HG02970 (cell line): ENCODE measurements at regions not wholly inside any gene's neighbourhood (a gene's known extent, or its start where the extent isn't known, plus 50 kb on each side); places are given as distances from the start of the nearest gene placed in this dataset.

Experiments used
- ATAC-seq: cut with Tn5 transposase; IDR thresholded peaks from one replicate; pipeline ENCODE4 v1.9.1; 2021; ENCODE audit warnings: mild to moderate bottlenecking, moderate library complexity, moderate number of reproducible peaks; ENCODE audit not compliant: unreplicated experiment, low FRiP score

DNA sequence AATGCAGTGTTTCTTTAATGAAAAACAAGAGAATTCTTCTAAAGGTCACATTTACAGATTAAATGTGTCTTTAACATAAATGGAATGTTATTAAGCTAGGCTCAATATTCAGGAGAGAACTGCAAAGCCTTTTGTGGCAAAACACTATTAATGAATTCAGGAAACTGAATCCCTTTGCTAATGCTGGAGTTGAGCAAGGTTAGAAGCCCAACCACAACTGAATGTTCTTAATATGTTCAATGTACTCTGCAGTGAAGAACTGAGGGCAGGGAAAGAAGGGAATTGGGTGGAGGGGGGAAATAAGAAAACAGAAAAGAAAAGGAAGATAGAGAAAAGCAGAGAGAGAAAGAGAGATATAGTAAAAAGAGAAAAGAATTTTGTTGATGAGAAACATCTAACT lies 276.7 kb upstream of the TMEM161B start:
- ATAC-seq = no peak

DNA sequence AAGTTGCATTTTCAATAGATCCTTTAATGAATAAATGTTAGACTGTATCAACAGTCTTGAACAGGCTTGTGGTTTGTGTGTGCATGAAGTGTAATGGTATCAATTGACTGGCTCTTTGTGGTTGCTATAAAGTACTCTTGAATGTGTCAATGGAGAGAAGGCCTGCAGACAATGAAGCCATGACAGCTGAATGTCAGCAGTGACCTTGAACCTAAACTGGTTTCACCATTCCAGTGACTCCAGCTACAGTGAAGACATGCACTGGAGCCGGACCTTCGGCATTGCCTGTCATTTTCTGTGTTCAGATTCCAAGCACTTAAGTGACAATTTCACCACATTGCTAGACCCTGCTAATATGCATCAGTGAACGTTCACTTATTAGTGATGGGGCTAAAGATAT lies 276.0 kb upstream of the TMEM161B start:
- no peak for ATAC-seq

- ATAC-seq = no peak
Measured at GRCh38 chr5:88544136-88544645, 275.5 kb upstream of the TMEM161B start.

GRCh38 chr5:88542786-88543185 lies 274.1 kb upstream of the TMEM161B start:
- no peak for ATAC-seq

DNA sequence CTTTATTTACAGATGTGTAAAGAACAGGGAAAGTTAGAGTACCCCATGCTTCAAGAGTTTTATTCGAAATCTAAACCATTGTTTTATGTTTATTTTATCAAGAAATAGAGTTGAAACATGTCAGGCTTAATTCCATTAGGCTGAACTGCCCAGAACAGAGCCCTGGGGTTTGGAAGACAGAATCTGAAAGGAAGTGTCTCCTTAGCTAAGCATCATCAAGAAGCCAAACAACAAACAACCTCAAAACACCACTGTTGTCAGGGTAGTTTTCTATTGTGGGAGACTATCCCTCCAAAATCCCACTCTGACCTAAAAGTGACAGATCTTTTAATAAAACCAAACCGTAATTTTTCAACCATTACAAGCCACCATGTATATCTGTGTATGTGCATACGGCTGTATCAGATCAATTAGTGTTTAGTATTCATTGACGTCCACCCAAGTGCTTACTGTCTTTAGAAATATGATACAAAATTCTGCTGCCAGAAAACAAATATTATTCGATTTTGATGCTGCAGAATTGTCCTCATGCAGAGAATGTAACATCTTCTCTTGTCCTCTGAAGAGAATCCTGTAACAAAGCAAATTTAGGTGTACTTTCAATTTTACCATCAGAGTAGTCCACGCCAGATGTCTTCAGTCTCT lies 271.9 kb upstream of the TMEM161B start:
- ATAC-seq = no peak

DNA sequence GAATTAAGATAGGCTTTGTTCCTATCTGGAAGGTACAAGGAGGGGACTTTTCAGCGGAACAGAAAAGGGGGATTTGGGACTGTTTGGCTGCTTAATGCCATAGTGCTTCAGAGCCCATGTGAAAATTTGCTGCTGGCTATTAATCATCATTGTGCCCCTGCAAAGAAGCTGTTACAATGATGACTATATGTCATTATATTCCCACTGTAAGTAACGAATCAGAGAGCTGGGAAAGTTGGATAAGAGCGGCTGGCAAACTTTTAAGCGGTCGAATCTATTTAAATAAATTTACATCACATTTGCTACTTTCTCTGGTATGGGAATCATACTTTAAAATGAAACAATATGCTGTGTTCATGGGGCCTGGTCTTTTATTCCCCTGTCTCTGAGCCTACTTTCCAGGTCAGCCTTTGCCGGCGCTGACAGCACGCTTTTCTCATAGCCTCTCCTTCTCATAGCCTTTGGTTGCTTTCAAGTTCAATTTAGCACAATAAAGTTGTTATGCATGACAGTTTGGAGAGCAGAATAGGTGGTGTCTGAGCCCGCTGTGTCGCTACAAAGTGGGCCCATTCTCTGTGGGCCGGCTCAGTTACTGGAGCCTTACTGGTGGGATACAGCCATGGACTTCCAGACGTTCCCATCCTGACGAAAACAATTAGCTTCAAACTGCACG lies 271.2 kb upstream of the TMEM161B start:
- no peak for ATAC-seq

DNA sequence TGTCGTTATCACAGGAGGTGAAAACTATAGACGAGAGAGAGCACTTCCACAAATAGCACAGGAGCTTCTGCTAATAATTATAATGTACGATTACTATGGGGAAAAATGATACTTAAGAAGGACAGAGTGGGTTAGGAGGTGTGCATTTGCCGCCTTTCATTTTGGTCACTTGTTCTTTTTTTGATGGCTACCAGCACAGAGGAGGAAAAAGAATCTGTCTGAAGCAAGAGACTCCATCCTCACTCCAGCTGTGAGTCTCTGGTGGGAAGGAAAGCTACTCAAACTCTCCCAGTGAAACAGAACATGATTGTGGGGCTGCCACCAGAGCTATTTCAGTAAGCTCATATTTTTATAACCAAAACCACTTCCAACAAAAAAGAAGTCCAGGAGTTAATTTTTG lies 270.4 kb upstream of the TMEM161B start:
- ATAC-seq = no peak

GRCh38 chr5:88536146-88536545 lies 267.5 kb upstream of the TMEM161B start:
- ATAC-seq = no peak

DNA sequence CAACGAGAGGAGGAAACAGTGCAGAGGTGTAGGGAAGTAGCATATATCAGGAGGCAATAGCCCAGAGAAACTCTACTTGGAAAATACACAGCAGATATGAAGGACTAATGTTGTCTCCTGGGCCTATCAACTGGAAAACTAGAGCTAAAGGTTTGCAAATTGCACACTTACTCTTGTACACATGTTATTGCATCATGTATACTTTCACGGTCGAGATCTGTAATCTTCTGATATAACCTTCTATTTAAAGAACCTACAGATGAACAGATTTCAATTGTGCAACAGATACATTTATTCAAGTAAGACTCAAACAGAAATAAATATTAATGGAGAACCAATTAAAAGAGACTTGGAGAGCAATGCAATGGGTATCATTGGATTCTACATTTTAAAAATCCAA lies 256.3 kb upstream of the TMEM161B start:
- ATAC-seq = no peak

DNA sequence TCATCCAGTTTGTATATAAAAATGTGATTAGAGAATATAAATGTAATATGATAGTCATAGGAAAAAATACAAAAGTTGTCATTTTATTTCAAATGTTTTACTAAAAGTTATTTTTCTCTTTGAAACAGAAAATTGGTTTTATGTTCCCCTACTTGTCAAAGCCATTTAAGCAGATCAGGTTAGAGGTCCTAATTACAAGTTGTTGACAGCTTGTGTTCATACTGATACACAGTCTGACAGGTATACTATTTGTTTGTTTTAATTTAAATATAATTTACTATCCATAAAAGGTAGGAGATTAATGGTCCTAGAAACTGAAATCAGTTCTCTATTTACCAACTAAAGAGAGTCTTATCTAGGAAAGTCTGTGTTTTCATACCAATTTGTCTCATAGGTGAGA lies 250.4 kb upstream of the TMEM161B start:
- no peak for ATAC-seq

DNA sequence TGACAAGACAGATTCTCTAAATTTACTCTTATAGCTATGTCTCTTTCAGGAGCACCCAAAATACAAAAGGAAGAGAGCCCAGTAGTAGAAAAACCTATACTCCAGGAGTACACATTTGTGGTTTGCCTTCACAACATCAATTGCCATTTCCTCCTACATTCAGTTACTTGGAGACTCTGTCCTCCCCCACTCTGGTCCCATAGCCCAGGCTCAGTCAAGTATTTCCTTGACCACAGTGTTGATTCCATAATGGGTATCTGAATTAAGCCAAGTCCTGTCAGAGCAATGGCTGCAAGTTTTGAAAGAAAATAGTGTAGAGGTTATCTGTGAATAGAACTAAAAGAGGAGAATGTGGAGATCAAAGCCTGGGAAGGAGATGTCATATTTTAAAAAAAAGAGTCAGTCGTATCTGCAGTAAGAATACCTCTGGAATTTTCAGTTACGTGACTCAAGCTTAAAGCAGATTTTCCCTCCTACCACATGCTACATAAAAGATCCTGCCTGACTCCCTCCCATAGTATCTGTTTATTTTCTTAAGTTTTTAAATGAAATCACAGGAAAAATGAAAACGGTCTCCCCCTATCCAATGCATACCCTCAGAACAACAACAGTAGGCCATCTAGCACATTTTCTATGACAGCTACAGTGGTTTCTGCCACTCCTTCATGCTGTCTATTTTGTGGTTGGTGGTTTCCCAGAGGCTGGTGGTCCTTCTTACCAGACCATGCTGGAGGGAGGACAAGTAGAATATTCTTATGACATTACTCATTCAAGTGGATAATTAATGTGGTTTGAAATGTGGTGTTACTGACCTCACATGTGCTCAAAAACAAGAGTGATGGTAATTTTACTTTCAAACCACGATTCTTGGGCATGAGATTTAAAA lies 249.7 kb upstream of the TMEM161B start:
- ATAC-seq = no peak

DNA sequence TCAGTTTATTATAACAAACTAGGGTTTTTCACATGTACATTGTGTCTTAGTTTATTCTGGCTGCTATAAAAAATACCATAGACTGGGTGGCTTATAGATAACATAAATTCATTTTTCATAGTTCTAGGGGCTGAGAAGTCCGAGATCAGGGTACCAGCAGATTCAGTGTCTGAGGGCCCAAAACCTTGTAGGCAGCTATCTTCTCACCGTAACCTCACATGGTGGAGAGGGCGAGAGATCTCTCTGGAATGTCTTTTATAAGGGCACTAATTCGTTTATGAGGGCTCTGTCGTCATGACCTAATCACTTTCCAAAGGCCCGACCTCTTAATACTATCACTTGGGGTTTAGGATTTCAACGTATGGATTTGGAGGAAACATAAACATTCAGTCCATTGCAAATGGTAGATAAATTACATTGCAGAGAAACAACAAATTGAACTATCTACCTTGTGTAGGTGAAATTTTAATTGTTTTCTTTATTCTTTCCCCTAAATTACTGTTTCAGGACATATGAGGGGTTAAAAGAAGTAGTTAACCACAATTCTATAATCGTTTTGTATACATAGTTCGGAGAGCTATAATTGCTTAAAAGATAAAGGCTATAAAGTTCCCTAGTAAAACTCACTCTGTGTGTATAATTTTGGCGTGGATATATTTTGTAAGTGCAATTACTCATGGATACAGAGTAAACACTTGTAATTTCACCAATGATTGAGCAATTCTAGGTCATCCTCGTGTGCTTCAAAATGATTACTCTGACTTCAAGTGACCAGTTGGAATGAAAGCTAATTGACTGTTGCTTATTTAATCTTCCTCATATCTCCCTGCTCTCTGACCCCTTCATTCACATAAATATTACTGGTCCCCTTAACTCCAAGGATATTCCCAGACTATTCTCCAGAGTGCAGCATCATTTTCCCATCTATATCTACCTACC lies 247.5 kb upstream of the TMEM161B start:
- no peak for ATAC-seq

GRCh38 chr5:88515068-88515467 lies 246.4 kb upstream of the TMEM161B start:
- ATAC-seq = no peak

DNA sequence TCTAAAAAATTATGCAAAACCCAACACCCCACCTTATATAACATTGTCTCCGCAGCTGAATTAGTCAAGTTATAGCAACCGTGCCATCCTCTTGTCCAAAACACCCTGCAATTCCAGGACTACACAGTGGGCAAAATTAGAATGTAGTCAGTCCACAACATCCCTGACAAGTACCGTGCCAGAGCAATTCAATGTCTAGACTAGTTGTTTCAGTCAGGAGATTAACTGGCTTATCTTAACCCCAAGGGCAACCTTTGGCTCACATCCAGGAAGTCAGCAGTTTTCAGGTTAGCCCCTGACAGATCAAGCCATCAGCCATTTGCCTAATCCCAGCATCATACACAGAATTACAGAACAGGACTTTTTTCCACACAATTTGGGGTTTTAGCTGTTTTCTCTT lies 240.8 kb upstream of the TMEM161B start:
- no peak for ATAC-seq

DNA sequence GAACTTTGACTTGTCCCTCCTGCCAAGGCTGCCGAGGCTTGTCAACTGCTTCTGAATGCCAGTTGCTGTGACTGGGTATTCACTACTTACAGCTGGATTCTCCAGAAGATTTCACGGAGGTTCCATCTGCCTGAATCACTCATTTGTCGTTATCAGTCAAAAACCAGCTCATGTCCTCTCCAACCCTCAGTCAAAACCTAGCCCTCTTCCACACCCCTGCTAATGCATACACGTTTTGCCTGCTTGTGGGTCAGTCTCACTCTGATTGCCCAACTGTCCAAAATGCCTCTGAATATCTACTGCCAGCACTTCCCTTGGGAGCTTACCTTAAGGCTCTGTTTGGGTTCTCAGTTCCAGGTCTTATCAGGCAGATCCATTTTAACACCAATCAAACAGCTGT lies 238.6 kb upstream of the TMEM161B start:
- no peak for ATAC-seq

DNA sequence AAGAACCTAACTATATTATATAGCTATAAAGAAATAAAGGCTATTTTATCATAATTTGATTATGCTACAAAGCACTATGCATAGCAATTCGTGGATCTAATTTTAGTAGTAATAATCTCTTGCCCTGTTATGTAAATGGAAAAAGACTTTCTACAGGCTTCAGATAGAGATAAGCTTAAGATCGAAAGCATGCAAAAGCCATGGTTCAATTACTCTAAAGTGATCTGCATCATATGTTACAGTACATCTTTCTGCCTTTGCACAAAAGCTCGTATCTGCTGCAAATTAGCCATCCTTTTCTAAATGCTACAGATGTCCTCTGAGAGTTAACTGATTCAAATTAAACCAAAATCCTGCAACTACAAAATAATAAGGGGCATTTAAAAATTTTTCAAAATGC lies 234.8 kb upstream of the TMEM161B start:
- no peak for ATAC-seq

DNA sequence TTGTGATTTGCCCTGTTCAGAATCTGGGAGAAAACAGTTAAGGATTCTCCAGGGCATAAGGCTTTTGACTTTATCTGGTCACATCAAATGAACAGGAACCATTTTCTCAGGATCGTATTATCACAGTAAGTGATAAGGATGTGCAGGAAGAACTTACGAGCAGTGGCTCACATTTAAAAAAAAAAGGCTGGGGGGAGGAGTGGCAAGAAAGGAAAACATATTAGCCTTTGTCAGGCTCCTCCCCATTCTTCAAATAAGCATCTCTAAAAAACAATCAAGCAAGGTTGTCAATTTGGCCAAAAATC lies 234.3 kb upstream of the TMEM161B start:
- no peak for ATAC-seq

GRCh38 chr5:88502179-88503040 lies 233.8 kb upstream of the TMEM161B start:
- peak; percentile 85 for ATAC-seq

- no peak for ATAC-seq
Measured at GRCh38 chr5:88495810-88496209, 227.2 kb upstream of the TMEM161B start.
